GM12865 (cell line): ENCODE measurements at regions not wholly inside any gene's neighbourhood (a gene's known extent, or its start where the extent isn't known, plus 50 kb on each side); places are given as distances from the start of the nearest gene placed in this dataset.

Experiments used
- DNase-seq: peaks from one replicate; pipeline ENCODE4 v3.0.0; 2010; ENCODE audit warnings: low read depth
- H3K4me3 ChIP-seq: 2 replicates; pipeline ENCODE4 v1.5.1; 2011; ENCODE audit warnings: mild to moderate bottlenecking, low read depth, low read length, control low read depth
- CTCF ChIP-seq: IDR thresholded peaks from 2 replicates; pipeline ENCODE4 v1.5.1; 2011; ENCODE audit warnings: low read length, control low read depth, low read depth, inconsistent platforms; ENCODE audit not compliant: insufficient read depth; ENCODE audit errors: missing control alignments

- no peak overlapping the region for H3K4me3 ChIP-seq
- no peak for TF ChIP-seq CTCF
Observed at GRCh38 chr20:17860301-17861197, 108.0 kb downstream of the SNX5 start.

GRCh38 chr20:17859616-17860232 is 108.9 kb downstream of the SNX5 start:
- H3K4me3 ChIP-seq = no peak overlapping the region
- no peak for TF ChIP-seq CTCF
- DNase-seq = no peak

More at GRCh38 chr20:17860301-17861197, 108.0 kb downstream of the SNX5 start:
- DNase-seq = no peak

GRCh38 chr20:17859002-17859615 is 109.5 kb downstream of the SNX5 start:
- DNase-seq = peak; percentile 79
- H3K4me3 ChIP-seq = no peak overlapping the region
- TF ChIP-seq CTCF = no peak

- H3K4me3 ChIP-seq = no peak overlapping the region
- no peak for DNase-seq
- TF ChIP-seq CTCF = no peak
Observed at GRCh38 chr20:17858450-17859001, 110.1 kb downstream of the SNX5 start.

- no peak for TF ChIP-seq CTCF
- no peak for DNase-seq
Observed at GRCh38 chr20:17857639-17858449, 110.8 kb downstream of the SNX5 start.

GRCh38 chr20:17856837-17857605 is 111.6 kb downstream of the SNX5 start:
- DNase-seq = peak; percentile 27
- no peak for TF ChIP-seq CTCF
- H3K4me3 ChIP-seq = no peak overlapping the region; the same call in 1 of the 2 replicates

More at GRCh38 chr20:17857639-17858449, 110.8 kb downstream of the SNX5 start:
- no peak overlapping the region for H3K4me3 ChIP-seq
